OCI-LY1 (cell line): ENCODE measurements at regions not wholly inside any gene's neighbourhood (a gene's known extent, or its start where the extent isn't known, plus 50 kb on each side); places are given as distances from the start of the nearest gene placed in this dataset.
"Not testable (repeated sequence)": the region's sequence is repeated elsewhere in the genome, so short reads cannot be mapped to it uniquely, and the experiment has no call there.

Experiments
- H2AFZ ChIP-seq: fragments of 200-600 bp; sonication (generic), shearing (Covaris generic); 2 replicates; pipeline ENCODE4 v1.6.0; 2014; ENCODE audit warnings: antibody characterized with exemption, mild to moderate bottlenecking, low read length
- H3F3A ChIP-seq: fragments of 200-600 bp; sonication (generic), shearing (Covaris generic); 2 replicates; pipeline ENCODE4 v1.6.0; 2014; ENCODE audit warnings: mild to moderate bottlenecking, antibody characterized with exemption, low read length, moderate library complexity; ENCODE audit not compliant: insufficient read depth
- H3K27ac ChIP-seq: fragments of 200-600 bp; sonication (generic); 2 replicates; pipeline ENCODE4 v1.5.1; 2014; ENCODE audit warnings: low read length, mixed run types, mild to moderate bottlenecking, low read depth; ENCODE audit not compliant: poor library complexity, severe bottlenecking
- H3K27me3 ChIP-seq: fragments of 200-600 bp; sonication (generic); 2 replicates; pipeline ENCODE4 v1.6.0; 2014; ENCODE audit warnings: antibody characterized with exemption, mild to moderate bottlenecking, low read length, moderate library complexity; ENCODE audit not compliant: insufficient read depth
- H3K36me3 ChIP-seq: fragments of 200-600 bp; sonication (generic); 2 replicates; pipeline ENCODE4 v1.6.1; 2014; ENCODE audit warnings: mild to moderate bottlenecking, antibody characterized with exemption, low read length, moderate library complexity, mixed read lengths; ENCODE audit not compliant: insufficient read depth
- H3K4me1 ChIP-seq: fragments of 200-600 bp; sonication (generic); 2 replicates; pipeline ENCODE4 v1.5.1; 2014; ENCODE audit warnings: mild to moderate bottlenecking, low read length, moderate library complexity; ENCODE audit not compliant: insufficient read depth, severe bottlenecking
- H3K4me2 ChIP-seq: fragments of 200-600 bp; sonication (generic), shearing (Covaris generic); 2 replicates; pipeline ENCODE4 v1.6.1; 2014; ENCODE audit warnings: low read length
- H3K4me3 ChIP-seq: fragments of 200-600 bp; sonication (generic); 2 replicates; pipeline ENCODE4 v1.5.1; 2014; ENCODE audit warnings: low read length, low read depth, mild to moderate bottlenecking, mixed read lengths; ENCODE audit not compliant: poor library complexity, severe bottlenecking
- H3K79me2 ChIP-seq: fragments of 200-600 bp; shearing (Covaris generic); 2 replicates; pipeline ENCODE4 v1.6.1; 2016; ENCODE audit warnings: mixed run types, low read length, mixed read lengths; ENCODE audit not compliant: insufficient read depth
- H3K9ac ChIP-seq: fragments of 200-600 bp; sonication (generic), shearing (Covaris generic); 2 replicates; pipeline ENCODE4 v1.6.1; 2014; ENCODE audit warnings: mild to moderate bottlenecking, low read length, mixed read lengths
- H3K9me2 ChIP-seq: fragments of 200-600 bp; sonication (generic), shearing (Covaris generic); 2 replicates; pipeline ENCODE4 v1.6.1; 2014; ENCODE audit warnings: low read depth, mild to moderate bottlenecking, low read length, mixed read lengths
- H3K9me3 ChIP-seq: fragments of 200-600 bp; shearing (Covaris generic); 2 replicates; pipeline ENCODE4 v1.6.1; 2014; ENCODE audit warnings: low read length, mixed read lengths
- H4K20me1 ChIP-seq: fragments of 200-600 bp; sonication (generic), shearing (Covaris generic); 2 replicates; pipeline ENCODE4 v1.6.0; 2016; ENCODE audit warnings: mild to moderate bottlenecking, low read length; ENCODE audit not compliant: insufficient read depth
- EZH2 ChIP-seq: fragments of 200-600 bp; sonication (generic), shearing (Covaris generic); IDR thresholded peaks from 2 replicates; pipeline ENCODE4 v1.8.0; 2017; ENCODE audit warnings: borderline replicate concordance, mixed run types, mild to moderate bottlenecking, antibody characterized with exemption, low read length, moderate library complexity, mixed read lengths
- TF ChIP-seq, protein P1 (sequence below): fragments of 200-600 bp; sonication (generic), shearing (Covaris generic); IDR thresholded peaks from 2 replicates; pipeline ENCODE4 v1.5.1; 2017; ENCODE audit warnings: mild to moderate bottlenecking, antibody characterized with exemption, low read length, moderate library complexity, mixed read lengths

DNA sequence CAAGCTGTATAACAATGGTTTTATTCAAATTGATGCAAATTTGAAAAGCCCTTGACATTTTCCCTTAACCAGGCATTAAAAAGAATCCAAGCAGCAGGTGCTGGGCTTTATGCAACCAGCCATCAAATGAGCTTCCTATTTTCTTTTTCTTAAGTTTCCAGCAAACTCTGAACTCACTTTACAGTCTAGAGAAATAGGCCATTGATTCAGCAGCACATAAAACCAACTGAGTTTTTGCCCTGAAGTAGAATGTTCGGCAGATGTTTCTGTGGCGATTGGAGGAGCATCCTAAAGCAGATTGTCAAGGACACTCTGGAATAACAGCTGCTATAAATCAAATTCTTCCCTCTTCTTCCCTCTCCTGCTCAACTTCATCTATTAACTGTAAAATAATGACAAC, 582.8 kb upstream of the CPEB2 start:
- no peak overlapping the region for H2AFZ ChIP-seq
- no peaks in the 10 kb centered on the region for H4K20me1 ChIP-seq
- no peaks in the 10 kb centered on the region for H3K9me2 ChIP-seq
- H3K4me3 ChIP-seq: no peak overlapping the region
- H3K27ac ChIP-seq: no peak overlapping the region
- no peak overlapping the region for H3K4me2 ChIP-seq
- H3K27me3 ChIP-seq: no peaks in the 10 kb centered on the region
- no peaks in the 10 kb centered on the region for H3F3A ChIP-seq
- no peaks in the 10 kb centered on the region for H3K79me2 ChIP-seq
- H3K9ac ChIP-seq: no peak overlapping the region
- H3K36me3 ChIP-seq: no peaks in the 10 kb centered on the region
- no peaks in the 10 kb centered on the region for H3K4me1 ChIP-seq
- H3K9me3 ChIP-seq: no peaks in the 10 kb centered on the region
- no peak for TF ChIP-seq EZH2
- TF ChIP-seq, protein P1, sequence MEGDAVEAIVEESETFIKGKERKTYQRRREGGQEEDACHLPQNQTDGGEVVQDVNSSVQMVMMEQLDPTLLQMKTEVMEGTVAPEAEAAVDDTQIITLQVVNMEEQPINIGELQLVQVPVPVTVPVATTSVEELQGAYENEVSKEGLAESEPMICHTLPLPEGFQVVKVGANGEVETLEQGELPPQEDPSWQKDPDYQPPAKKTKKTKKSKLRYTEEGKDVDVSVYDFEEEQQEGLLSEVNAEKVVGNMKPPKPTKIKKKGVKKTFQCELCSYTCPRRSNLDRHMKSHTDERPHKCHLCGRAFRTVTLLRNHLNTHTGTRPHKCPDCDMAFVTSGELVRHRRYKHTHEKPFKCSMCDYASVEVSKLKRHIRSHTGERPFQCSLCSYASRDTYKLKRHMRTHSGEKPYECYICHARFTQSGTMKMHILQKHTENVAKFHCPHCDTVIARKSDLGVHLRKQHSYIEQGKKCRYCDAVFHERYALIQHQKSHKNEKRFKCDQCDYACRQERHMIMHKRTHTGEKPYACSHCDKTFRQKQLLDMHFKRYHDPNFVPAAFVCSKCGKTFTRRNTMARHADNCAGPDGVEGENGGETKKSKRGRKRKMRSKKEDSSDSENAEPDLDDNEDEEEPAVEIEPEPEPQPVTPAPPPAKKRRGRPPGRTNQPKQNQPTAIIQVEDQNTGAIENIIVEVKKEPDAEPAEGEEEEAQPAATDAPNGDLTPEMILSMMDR: no peak

GRCh38 chr4:14426297-14426696, 576.0 kb upstream of the CPEB2 start:
- not testable (repeated sequence) for H3K27me3 ChIP-seq, H3K4me3 ChIP-seq, H3K4me2 ChIP-seq, H3K9me2 ChIP-seq, H3K4me1 ChIP-seq, H3K9ac ChIP-seq, H2AFZ ChIP-seq, H3K36me3 ChIP-seq, H4K20me1 ChIP-seq, H3K79me2 ChIP-seq, H3F3A ChIP-seq, H3K9me3 ChIP-seq, H3K27ac ChIP-seq

DNA sequence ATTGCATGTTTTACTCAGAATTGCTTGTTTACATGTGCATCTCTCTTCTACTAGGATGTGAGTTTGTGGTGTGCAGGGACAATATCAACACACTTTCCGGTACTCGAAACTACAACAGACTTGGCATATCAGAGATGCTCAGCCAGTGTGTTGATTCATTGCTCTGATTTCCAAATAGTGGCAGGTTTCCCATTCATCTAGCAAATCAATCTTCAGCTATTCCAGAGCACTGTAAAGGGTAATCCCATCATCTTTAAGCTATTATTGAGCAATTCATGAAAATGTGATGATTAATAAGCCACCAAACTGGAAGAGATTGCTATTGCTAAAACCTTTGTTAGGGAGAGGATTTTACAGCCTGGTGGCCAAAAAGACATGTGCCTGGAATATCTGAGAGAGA, 574.2 kb upstream of the CPEB2 start:
- TF ChIP-seq EZH2: no peak
- TF ChIP-seq, protein P1: no peak

More for the DNA sequence above, 574.2 kb upstream of the CPEB2 start:
- Histone ChIP-seq H3K79me2 (no peaks in the 10 kb centered on the region), H2AFZ (no peak overlapping the region), H4K20me1 (no peaks in the 10 kb centered on the region), H3K4me2 (no peak overlapping the region), H3K4me3 (no peak overlapping the region), H3K9ac (no peak overlapping the region), H3K9me3 (no peaks in the 10 kb centered on the region), H3K9me2 (no peaks in the 10 kb centered on the region), H3K4me1 (no peaks in the 10 kb centered on the region), H3K36me3 (no peaks in the 10 kb centered on the region), H3K27me3 (no peaks in the 10 kb centered on the region), H3K27ac (no peak overlapping the region), H3F3A (no peaks in the 10 kb centered on the region)
